ENCODE measurements at regions not wholly inside any gene's neighbourhood (a gene's known extent, or its start where the extent isn't known, plus 50 kb on each side); places are given as distances from the start of the nearest gene placed in this dataset.

DNA sequence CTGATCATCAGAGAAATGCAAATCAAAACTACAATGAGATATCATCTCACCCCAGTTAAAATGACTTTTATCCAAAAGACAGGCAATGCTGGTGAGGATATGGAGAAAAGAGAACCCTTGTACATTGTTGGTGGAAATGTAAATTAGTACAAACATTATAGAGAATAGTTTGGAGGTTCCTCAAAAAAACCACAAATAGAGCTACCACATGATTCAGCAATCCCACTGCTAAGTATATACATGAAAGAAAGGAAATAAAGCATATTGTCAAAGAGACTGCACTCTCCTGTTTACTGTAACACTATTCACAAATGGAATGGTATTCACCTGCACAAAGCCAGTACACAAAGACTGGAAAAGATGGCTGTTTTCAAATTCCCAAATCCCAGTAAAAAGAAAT, 1233.7 kb downstream of the PCDH17 start:
- FAIRE-seq (no peak), DNase-seq (ENCODE audit: low read depth, low spot score) (no peak), ATAC-seq (no peak)
- Histone ChIP-seq H3K36me3 (ENCODE audit: control insufficient read depth in 2 of 2, insufficient read depth in 2 of 2, low read length in 1 of 2) (no peaks in the 10 kb centered on the region), H2AFZ (ENCODE audit: control insufficient read depth, low read depth, low read length) (no peak overlapping the region), H3K9me3 (replicated peaks; ENCODE audit: control insufficient read depth, insufficient read depth, low read length) (no peaks in the 10 kb centered on the region; the same call in 2 of the 3 replicates), H3K4me3 (no peak overlapping the region), H3K27me3 (replicated peaks in 1 of 2; ENCODE audit: control insufficient read depth in 2 of 2, insufficient read depth in 2 of 2, low read length in 1 of 2) (no peaks in the 10 kb centered on the region), H3K9ac (ENCODE audit: control insufficient read depth, insufficient read depth, low read length) (no peak overlapping the region), H3K4me2 (ENCODE audit: control insufficient read depth, insufficient read depth) (no peak overlapping the region), H4K20me1 (ENCODE audit: control insufficient read depth, insufficient read depth) (no peaks in the 10 kb centered on the region), H3K27ac (ENCODE audit: control insufficient read depth, insufficient read depth) (no peak overlapping the region), H3K79me2 (ENCODE audit: control insufficient read depth, insufficient read depth, low read length) (no peaks in the 10 kb centered on the region), H3K4me1 (ENCODE audit: control insufficient read depth, insufficient read depth, low read length) (no peaks in the 10 kb centered on the region)
- ChIA-PET SMC1A (ENCODE audit: uncharacterized antibody, unreplicated experiment) (interaction anchor here (0.7 to 1.0 kb wide), 2 partner anchors 9 to 1042 kb away, joined by 3 read pairs; no protein-coding TSS in a partner anchor), CTCF (interaction anchor here (0.7 to 0.8 kb wide), 2 partner anchors 28 to 517 kb away, joined by 3 read pairs; no protein-coding TSS in a partner anchor), POLR2A (no interaction called here), RAD21 (ENCODE audit: unreplicated experiment) (no interaction called here)
- no TSS peak for BruUV-seq (replicated peaks)
- intact Hi-C loops (cut with micrococcal nuclease; ENCODE audit: unreplicated experiment) (no loop called here), in situ Hi-C loops (cut with MboI) (no loop called here)
- TF ChIP-seq PAX8 (IDR thresholded peaks at IDR 0.05), result no peak
- TF ChIP-seq FOXM1 (IDR thresholded peaks at IDR 0.05; ENCODE audit: low read depth, low read length), result no peak
- TF ChIP-seq, protein P1, sequence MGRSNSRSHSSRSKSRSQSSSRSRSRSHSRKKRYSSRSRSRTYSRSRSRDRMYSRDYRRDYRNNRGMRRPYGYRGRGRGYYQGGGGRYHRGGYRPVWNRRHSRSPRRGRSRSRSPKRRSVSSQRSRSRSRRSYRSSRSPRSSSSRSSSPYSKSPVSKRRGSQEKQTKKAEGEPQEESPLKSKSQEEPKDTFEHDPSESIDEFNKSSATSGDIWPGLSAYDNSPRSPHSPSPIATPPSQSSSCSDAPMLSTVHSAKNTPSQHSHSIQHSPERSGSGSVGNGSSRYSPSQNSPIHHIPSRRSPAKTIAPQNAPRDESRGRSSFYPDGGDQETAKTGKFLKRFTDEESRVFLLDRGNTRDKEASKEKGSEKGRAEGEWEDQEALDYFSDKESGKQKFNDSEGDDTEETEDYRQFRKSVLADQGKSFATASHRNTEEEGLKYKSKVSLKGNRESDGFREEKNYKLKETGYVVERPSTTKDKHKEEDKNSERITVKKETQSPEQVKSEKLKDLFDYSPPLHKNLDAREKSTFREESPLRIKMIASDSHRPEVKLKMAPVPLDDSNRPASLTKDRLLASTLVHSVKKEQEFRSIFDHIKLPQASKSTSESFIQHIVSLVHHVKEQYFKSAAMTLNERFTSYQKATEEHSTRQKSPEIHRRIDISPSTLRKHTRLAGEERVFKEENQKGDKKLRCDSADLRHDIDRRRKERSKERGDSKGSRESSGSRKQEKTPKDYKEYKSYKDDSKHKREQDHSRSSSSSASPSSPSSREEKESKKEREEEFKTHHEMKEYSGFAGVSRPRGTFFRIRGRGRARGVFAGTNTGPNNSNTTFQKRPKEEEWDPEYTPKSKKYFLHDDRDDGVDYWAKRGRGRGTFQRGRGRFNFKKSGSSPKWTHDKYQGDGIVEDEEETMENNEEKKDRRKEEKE (IDR thresholded peaks at IDR 0.05), result no peak
- no peak for TF ChIP-seq LARP7 (IDR thresholded peaks at IDR 0.05)
- no peak for TF ChIP-seq KDM1A (IDR thresholded peaks at IDR 0.05; ENCODE audit: borderline replicate concordance)
- TF ChIP-seq ZZZ3 (IDR thresholded peaks at IDR 0.05; ENCODE audit: control insufficient read depth, insufficient read length, low read depth), result no peak
- TF ChIP-seq MYB (IDR thresholded peaks at IDR 0.05; ENCODE audit: borderline replicate concordance, low read depth, low read length), result no peak
- TF ChIP-seq, protein P2, sequence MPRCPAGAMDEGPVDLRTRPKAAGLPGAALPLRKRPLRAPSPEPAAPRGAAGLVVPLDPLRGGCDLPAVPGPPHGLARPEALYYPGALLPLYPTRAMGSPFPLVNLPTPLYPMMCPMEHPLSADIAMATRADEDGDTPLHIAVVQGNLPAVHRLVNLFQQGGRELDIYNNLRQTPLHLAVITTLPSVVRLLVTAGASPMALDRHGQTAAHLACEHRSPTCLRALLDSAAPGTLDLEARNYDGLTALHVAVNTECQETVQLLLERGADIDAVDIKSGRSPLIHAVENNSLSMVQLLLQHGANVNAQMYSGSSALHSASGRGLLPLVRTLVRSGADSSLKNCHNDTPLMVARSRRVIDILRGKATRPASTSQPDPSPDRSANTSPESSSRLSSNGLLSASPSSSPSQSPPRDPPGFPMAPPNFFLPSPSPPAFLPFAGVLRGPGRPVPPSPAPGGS (IDR thresholded peaks at IDR 0.05; ENCODE audit: borderline replicate concordance, insufficient read depth, low read depth, low read length, poor library complexity, severe bottlenecking), result no peak
- TF ChIP-seq TARDBP (IDR thresholded peaks at IDR 0.05; ENCODE audit: borderline replicate concordance), result no peak
